Skin of body (tissue), 1 donor: ENCODE measurements at regions not wholly inside any gene's neighbourhood (a gene's known extent, or its start where the extent isn't known, plus 50 kb on each side); places are given as distances from the start of the nearest gene placed in this dataset.
"Not testable (repeated sequence)": the region's sequence is repeated elsewhere in the genome, so short reads cannot be mapped to it uniquely, and the experiment has no call there.

Experiments used
- DNase-seq: peaks from one replicate; lab custom pipeline; 2025; lab: John Stamatoyannopoulos, UW

GRCh38 chr20:57834306-57835073 lies 124.7 kb upstream of the PMEPA1 start:
- no peak for DNase-seq

- no peak for DNase-seq
These were observed 122.3 kb upstream of the PMEPA1 start for GRCh38 chr20:57831993-57832585.

GRCh38 chr20:57831326-57831992 lies 121.6 kb upstream of the PMEPA1 start:
- no peak for DNase-seq

GRCh38 chr20:57830515-57830895 lies 120.7 kb upstream of the PMEPA1 start:
- DNase-seq: no peak

GRCh38 chr20:57829805-57830514 lies 120.1 kb upstream of the PMEPA1 start:
- no peak for DNase-seq

- no peak for DNase-seq
These were observed 119.5 kb upstream of the PMEPA1 start for GRCh38 chr20:57829336-57829735.

- DNase-seq: no peak
These were observed 118.9 kb upstream of the PMEPA1 start for GRCh38 chr20:57828696-57829095.

- no peak for DNase-seq
These were observed 117.0 kb upstream of the PMEPA1 start for GRCh38 chr20:57826666-57827287.

GRCh38 chr20:57824909-57825308 lies 115.1 kb upstream of the PMEPA1 start:
- no peak for DNase-seq

GRCh38 chr20:57821935-57822334 lies 112.1 kb upstream of the PMEPA1 start:
- no peak for DNase-seq

- DNase-seq: no peak
These were observed 110.0 kb upstream of the PMEPA1 start for GRCh38 chr20:57819691-57820380.

- no peak for DNase-seq
These were observed 109.5 kb upstream of the PMEPA1 start for GRCh38 chr20:57819291-57819690.

- DNase-seq: no peak
These were observed 108.8 kb upstream of the PMEPA1 start for GRCh38 chr20:57818418-57819181.

- no peak for DNase-seq
These were observed 105.6 kb upstream of the PMEPA1 start for GRCh38 chr20:57815405-57815804.

GRCh38 chr20:57814529-57814928 lies 104.7 kb upstream of the PMEPA1 start:
- DNase-seq: no peak

GRCh38 chr20:57813509-57814269 lies 103.9 kb upstream of the PMEPA1 start:
- DNase-seq: no peak

GRCh38 chr20:57812632-57813031 lies 102.8 kb upstream of the PMEPA1 start:
- not testable (repeated sequence) for DNase-seq

GRCh38 chr20:57811374-57812020 lies 101.7 kb upstream of the PMEPA1 start:
- DNase-seq: no peak
